ENCODE measurements at regions not wholly inside any gene's neighbourhood (a gene's known extent, or its start where the extent isn't known, plus 50 kb on each side); places are given as distances from the start of the nearest gene placed in this dataset.

GRCh38 chr2:34954758-34955157 is 1355.7 kb upstream of the FAM98A start:
- Mint-ChIP-seq H3K4me3 (no peak overlapping the region), H3K9me3 (peaks cover 5% of the 10 kb centered on the region), H3K27me3 (no peaks in the 10 kb centered on the region), H3K36me3 (ENCODE audit: low read depth) (no peaks in the 10 kb centered on the region), H3K27ac (no peak overlapping the region), H3K4me1 (ENCODE audit: low read depth) (no peaks in the 10 kb centered on the region)
- no peak for DNase-seq
- Histone ChIP-seq H3K4me1 (ENCODE audit: insufficient read depth, low read length) (no peaks in the 10 kb centered on the region), H3K36me3 (ENCODE audit: insufficient read depth, low read length) (no peaks in the 10 kb centered on the region), H3K27me3 (ENCODE audit: control insufficient read depth in 1 of 2, insufficient read depth in 2 of 2, low read length in 2 of 2) (no peaks in the 10 kb centered on the region), H3K4me3 (ENCODE audit: low read length) (no peak overlapping the region), H3K27ac (ENCODE audit: low read depth in 1 of 2, low read length in 2 of 2) (no peak overlapping the region), H3K9me3 (ENCODE audit: control insufficient read depth in 1 of 2, insufficient read depth in 1 of 2, low read length in 2 of 2) (peaks cover 0 to 3% of the 10 kb centered on the region in 2 experiments)
- ChIA-PET CTCF (no interaction called here), POLR2A (no interaction called here)
- intact Hi-C loops (cut with DNase I, micrococcal nuclease) = no loop called here
- ATAC-seq (ENCODE audit: poor library complexity) = no peak
- no peak for TF ChIP-seq CTCF (IDR thresholded peaks at IDR 0.05)

- no peak overlapping the region for H3K4me3 Mint-ChIP-seq
- no peak for ATAC-seq (ENCODE audit: poor library complexity)
- H3K4me1 ChIP-seq (ENCODE audit: insufficient read depth, low read length) = no peaks in the 10 kb centered on the region
- no peak overlapping the region for H3K27ac ChIP-seq (ENCODE audit: low read depth in 1 of 2, low read length in 2 of 2)
- H3K4me1 Mint-ChIP-seq (ENCODE audit: low read depth) = no peaks in the 10 kb centered on the region
- CTCF ChIA-PET = no interaction called here
- POLR2A ChIA-PET = no interaction called here
- peaks cover 12% of the 10 kb centered on the region for H3K9me3 Mint-ChIP-seq
- no peaks in the 10 kb centered on the region for H3K27me3 Mint-ChIP-seq
- H3K27ac Mint-ChIP-seq = no peak overlapping the region
- H3K9me3 ChIP-seq (ENCODE audit: control insufficient read depth in 1 of 2, insufficient read depth in 1 of 2, low read length in 2 of 2) = no peaks in the 10 kb centered on the region
- no peaks in the 10 kb centered on the region for H3K27me3 ChIP-seq (ENCODE audit: control insufficient read depth in 1 of 2, insufficient read depth in 2 of 2, low read length in 2 of 2)
- no peaks in the 10 kb centered on the region for H3K36me3 ChIP-seq (ENCODE audit: insufficient read depth, low read length)
- no peak overlapping the region for H3K4me3 ChIP-seq (ENCODE audit: low read length)
- no peak for TF ChIP-seq CTCF (IDR thresholded peaks at IDR 0.05)
- intact Hi-C loops (cut with DNase I, micrococcal nuclease) = no loop called here
- H3K36me3 Mint-ChIP-seq (ENCODE audit: low read depth) = no peaks in the 10 kb centered on the region
- DNase-seq = no peak
These were observed 1351.7 kb upstream of the FAM98A start for GRCh38 chr2:34950797-34951196.

- Mint-ChIP-seq H3K27ac (no peak overlapping the region), H3K36me3 (ENCODE audit: low read depth) (no peaks in the 10 kb centered on the region), H3K27me3 (no peaks in the 10 kb centered on the region), H3K9me3 (peaks cover 10% of the 10 kb centered on the region), H3K4me3 (no peak overlapping the region), H3K4me1 (ENCODE audit: low read depth) (no peaks in the 10 kb centered on the region)
- Histone ChIP-seq H3K4me1 (ENCODE audit: insufficient read depth, low read length) (no peaks in the 10 kb centered on the region), H3K4me3 (ENCODE audit: low read length) (no peak overlapping the region), H3K9me3 (ENCODE audit: control insufficient read depth in 1 of 2, insufficient read depth in 1 of 2, low read length in 2 of 2) (no peaks in the 10 kb centered on the region), H3K36me3 (ENCODE audit: insufficient read depth, low read length) (no peaks in the 10 kb centered on the region), H3K27ac (ENCODE audit: low read depth in 1 of 2, low read length in 2 of 2) (no peak overlapping the region), H3K27me3 (ENCODE audit: control insufficient read depth in 1 of 2, insufficient read depth in 2 of 2, low read length in 2 of 2) (no peaks in the 10 kb centered on the region)
- POLR2A ChIA-PET = no interaction called here
- TF ChIP-seq CTCF (IDR thresholded peaks at IDR 0.05) = no peak
- CTCF ChIA-PET = no interaction called here
- ATAC-seq (ENCODE audit: poor library complexity) = no peak
- DNase-seq = no peak
- intact Hi-C loops (cut with DNase I, micrococcal nuclease) = no loop called here
These were observed 1350.2 kb upstream of the FAM98A start for GRCh38 chr2:34949316-34949715.

Data from CD4-positive, alpha-beta T cell (primary cell).